ENCODE measurements at regions not wholly inside any gene's neighbourhood (a gene's known extent, or its start where the extent isn't known, plus 50 kb on each side); places are given as distances from the start of the nearest gene placed in this dataset.
"Not testable (repeated sequence)": the region's sequence is repeated elsewhere in the genome, so short reads cannot be mapped to it uniquely, and the experiment has no call there.

DNA sequence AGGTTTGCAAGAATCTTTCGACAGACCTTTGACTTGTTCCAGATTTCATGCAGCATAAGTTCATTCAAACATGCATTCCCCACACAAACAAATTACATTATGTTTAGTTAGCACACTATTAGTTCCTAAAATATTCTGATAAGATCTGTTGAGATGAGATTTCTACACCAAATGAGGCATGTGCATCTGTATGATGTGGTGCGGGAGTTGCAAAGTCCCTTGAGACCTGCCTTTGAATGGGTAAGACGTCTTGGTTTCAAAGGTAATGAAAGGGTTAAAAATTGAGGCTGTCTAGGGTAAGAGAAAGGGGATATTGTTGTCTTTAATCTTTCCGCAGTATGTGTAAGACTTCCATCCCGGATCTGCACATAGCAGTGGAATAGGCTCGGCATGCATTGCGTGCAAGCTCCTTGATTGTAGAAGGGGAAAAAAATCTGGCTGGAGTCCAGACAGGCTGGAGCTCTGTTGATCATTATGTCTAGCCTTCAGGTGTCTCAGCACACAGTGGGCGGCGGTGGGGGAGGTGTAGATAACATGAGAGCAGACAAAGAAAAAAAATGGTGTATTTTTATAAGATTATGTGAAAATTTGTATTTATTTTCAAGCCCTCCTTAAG is 296.6 kb downstream of the PTPRC start:
- DNase-seq: peak; percentile 99

DNA sequence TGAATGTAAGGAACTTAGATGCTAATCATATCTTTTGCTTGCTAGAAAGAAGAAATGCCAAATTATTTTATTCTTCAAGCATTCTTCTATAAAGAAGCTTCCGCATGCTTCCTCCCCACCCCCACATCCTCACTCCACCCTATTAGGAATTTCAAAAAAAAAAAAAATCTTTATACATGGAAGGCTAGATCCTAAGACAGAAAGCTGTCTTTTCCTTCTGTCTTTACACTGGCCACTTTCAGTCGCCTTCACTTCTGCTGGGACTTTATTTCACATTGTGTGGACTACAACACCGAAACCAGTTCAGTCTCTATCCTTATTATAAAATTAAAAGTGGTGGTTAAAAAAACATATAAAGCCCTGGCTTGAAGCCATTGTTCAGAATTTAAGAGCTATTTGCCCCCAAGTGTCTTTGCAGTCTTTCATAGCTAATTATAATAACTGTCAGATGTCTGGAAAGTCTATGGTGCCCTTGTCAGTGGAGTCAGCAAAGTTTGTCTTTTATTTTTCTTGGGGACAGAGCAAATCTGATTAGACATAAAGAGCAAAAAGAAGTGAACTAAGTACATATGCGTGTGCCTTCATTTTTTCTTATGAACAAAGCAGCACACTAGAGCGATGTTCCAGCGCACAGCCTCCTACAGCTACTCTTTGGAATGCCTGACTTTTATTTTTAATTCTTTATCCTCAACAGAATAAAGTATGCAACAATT is 297.7 kb downstream of the PTPRC start:
- peak; percentile 41 for DNase-seq

DNA sequence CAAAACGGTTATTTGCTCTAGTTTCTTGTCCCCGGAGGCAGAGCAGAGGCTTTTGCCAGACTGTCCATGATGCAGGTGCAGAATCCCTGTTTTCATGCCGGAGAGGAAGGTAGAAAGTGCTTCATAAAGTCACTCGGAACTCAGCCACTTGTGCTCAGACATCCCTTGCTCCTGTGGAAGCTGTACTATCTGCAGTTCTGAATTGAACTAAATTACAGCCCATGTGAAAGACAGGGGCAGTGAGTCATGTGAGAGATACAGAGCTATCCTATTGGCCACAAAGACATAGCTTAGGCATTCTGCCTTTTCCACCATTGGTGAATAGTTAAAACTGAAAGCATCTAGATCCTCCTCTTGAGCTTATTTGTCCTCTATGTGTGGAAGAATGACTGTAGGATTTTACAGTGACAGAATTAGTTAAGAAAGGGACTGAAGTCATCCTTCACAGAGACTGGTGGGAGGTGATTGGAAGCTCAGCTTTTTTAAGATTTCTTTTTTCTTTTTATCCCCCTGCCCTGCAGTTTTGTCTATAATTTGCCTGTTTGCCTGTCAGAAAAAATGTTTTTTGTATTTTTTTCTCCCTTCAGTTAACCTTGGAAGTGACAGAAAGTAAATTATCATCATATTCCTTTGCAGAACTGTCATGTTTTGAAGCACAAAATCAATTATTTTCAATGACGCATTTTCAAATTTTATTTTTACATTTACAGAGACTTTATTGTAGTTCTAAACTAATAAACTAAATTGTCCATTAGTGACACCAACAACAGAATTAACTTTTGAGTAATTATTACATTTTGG is 298.6 kb downstream of the PTPRC start:
- DNase-seq: peak; percentile 97

DNA sequence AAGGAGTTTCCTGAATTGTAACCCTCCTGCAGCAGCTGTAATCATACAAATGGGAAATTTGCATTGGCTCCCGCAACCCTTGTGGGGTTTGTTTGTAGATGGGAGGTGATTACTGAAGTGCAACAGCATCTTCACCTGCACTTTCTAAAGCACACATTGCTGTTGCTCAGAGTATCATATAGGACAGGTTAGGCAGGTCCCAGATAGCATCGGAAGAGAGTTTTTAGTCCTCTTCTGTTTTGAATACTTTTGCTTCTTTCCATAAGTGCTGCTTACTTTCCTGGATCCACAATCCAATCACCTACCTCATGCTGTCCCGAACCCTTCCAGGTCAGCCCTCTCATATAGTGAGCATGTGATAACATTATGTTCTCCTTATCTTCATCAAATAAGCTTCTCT is 300.4 kb downstream of the PTPRC start:
- DNase-seq: no peak

DNA sequence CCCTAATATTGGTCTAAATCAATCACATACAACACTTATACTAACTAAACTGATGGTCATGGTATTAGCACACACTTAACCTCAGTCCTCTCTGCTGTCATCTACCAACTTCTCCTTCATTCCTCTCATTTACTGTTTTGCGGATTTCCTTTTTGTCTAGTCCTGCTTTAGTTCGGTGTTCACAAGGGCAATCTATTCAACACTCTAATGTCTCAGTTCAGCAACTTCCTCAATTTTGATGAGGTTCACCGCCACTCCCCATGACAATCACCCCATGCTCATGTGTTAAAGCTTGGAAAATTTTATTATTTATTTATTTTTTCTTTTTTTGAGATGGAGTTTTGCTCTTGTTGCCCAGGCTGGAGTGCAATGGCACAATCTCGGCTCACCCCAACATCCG is 301.1 kb downstream of the PTPRC start:
- no peak for DNase-seq

DNA sequence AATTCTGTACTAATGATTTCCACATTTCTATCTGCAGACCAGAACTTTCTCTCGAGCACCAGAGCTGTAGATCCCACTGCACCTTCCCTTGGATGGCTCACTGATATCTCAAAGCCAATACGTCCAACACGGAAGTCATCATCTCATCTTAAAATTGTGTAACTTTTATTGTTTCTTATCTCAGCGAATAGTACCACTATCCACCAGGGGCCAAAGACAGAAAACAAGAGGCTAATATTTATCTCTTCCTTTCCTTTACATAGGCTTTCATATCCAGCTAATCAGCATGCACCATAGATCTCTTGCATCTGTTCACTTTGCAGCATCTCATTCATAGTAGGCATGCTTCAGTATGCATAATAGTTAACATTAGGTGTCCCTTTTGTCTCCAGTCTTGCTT is 303.6 kb downstream of the PTPRC start:
- no peak for DNase-seq

DNA sequence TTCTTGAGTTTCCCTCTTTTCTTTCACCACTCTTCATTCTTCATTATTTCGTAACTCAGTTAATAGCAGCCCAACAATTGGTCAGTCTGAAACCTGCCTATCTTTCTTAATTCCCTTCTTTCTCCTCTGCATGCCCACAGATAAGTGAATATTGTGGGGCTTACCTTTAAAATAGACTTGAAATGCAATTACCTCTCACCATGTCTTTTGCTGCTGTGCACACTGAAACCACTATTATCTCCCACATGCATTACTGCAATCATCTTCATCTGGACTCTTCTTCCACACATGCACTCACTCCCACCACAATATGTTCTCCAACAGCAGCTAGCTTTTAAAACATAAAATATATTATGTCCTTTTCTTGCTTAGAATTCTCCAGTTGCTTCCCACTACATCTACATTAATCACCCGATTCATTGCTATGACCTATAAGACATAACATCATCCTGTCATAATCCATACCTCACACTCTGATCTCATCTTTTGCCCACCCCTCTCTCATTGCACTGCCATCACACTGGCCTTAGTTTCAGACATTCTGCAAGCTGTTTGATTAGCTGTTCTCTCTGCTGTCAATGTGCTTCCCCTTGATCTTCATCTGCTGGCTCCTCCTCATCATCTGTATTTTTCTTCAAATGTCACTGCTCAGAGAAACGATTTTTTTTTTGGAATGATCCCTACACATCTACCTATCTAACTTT is 304.8 kb downstream of the PTPRC start:
- no peak for DNase-seq

DNA sequence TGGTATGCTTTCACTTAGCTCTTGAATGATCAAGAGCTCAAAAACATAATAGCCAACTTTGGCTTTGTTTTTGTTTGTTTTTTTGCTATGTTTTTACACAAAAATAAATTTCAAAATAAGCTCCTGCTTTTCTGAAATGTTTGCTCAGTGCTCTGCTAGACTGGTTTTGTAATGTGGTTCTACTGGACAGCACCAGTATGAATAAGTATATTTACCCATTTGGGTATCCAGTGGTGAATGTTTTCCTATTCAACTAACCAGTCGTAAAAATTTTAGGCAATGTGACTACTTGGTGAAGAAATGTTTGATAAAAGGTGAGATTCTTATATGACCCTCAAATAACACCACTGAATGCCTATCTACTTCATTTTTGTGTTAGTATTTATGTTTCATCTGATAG is 308.6 kb downstream of the PTPRC start:
- DNase-seq: no peak

DNA sequence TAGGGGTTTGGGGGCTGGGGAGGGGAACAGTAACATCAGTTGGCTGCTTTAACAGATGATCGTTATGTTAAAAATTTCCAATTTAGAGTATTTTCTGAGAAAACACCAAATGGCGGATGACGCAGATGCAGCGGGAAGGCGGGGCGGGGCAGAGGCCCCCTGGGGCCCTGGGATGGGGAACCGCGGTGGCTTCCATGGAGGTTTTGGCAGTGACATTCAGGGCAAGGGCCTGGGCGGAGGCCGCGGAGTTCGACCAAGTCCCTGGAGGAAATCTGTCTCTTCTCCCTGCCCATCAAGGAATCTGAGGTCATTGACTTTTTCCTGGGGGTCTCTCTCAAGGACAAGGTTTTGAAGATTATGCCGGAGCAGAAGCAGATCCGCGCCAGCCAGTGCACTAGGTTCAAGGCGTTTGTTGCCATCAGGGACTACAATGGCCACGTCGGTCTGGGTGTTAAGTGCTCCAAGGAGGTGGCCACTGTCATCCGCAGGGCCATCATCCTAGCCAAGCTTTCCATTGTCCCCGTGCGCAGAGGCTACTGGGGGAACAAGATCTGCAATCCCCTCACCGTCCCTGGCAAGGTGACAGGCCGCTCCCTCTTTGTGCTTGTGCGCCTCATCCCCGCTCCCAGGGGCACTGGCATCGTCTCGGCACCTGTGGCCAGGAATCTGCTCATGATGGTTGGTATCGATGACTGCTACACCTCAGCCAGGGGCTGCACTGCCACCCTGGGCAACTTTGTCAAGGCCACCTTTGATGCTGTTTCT is 310.2 kb downstream of the PTPRC start:
- no peak for DNase-seq

DNA sequence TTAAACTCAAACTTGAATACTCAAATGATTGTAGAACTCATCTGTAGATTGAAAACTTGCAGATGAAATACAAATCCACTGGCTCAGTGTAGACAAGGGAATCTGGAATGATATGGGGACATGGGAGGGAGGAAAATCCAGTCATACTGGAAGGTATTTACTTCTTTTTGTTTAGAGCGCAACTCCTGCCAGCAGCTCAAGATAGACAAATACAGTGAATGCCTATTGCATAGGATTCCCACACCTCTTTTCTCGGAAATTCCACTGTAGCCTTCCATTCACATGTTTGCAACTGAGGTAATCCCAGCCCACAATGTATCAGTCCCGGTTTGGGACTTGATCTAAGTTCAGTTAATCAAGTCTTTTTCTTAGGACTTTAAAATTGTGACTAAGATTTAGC is 311.2 kb downstream of the PTPRC start:
- DNase-seq: no peak

DNA sequence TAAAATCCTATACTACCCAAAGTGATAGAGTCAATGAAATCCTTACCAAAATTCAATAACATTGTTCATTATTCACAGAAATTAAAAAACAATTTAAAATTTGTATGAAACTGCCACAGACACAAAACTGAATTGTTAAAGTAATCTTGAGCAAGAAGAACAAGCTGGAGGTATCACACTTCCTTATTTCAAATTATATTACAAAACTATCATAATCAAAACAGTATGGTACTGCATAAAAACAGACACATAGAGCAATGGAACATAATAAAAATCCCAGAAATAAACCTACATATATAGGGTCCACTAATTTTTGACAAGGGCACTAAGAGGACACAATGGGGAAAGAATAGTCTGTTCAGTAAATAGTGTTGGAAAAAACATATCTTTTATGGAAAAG is 316.2 kb downstream of the PTPRC start:
- no peak for DNase-seq

DNA sequence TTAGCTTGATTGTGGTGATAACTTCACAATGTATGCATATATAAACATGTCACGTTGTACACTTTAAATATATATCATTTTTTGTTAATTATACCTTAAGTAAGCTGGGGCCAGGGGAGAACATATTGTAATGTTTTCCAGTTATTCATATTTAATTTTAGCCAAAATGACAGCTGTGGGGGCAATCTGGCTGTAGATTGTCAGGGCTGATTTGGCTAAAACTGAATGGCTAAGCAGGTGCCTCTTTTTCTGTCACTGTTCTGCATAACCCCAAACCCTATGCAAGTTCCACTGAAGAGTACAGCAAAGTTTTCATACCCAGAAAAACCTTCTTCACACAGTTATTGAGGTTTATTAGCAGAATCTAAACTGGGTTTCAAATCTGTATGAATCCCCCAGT is 318.2 kb downstream of the PTPRC start:
- DNase-seq: no peak

DNA sequence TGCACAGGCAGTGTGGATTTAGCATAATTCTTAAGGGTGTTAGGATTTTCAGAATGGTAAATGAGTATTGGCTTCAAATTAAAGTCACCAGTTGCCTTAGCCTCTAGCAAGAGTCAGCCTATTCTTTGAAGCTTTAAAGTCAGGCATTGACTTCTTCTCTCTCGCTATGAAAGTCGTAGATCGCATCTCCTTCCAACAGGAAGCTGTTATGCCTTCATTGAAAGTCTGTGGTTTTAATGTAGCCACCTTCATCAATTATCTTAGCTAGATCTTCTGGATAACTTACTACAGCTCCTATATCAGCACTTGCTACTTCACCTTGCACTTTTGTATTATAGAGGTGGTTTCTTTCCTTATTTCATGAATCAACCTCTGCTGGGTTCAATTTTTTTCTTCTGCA is 320.2 kb downstream of the PTPRC start:
- no peak for DNase-seq

DNA sequence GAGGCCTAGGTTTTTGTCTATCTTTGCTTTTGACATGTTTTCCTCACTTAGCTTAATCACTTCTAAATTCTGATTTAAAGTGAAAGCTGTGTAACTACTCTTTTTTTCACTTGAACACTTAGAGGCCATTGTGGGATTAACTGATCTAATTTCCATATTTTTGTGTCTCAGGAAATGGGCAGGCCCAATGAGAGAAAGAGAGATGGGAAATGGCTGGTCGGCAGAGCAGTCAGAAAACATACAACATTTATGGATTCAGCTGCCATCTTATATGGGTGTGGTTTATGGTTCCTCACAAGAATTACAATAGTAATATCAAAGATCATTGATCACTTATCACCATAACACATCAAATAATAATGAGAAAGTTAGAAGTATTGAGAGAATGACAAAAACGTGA is 320.8 kb downstream of the PTPRC start:
- DNase-seq: no peak

DNA sequence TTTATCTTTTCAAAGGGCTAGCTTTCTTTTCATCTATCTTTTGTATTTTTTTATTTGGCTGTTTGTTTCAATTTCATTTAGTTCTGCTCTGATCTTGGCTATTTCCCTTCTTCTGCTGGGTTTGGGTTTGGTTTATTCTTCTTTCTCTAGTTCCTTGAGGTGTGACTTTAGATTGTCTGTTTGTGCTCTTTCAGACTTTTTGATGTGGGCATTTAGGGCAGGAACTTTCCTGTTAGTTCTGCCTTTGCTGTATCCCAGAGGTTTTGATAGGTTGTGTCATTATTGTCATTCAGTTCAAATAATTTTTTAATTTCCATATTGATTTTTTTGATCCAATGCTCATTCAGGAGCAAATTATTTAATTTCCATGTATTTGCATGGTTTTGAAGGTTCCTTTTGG is 325.0 kb downstream of the PTPRC start:
- DNase-seq: not testable (repeated sequence)

DNA sequence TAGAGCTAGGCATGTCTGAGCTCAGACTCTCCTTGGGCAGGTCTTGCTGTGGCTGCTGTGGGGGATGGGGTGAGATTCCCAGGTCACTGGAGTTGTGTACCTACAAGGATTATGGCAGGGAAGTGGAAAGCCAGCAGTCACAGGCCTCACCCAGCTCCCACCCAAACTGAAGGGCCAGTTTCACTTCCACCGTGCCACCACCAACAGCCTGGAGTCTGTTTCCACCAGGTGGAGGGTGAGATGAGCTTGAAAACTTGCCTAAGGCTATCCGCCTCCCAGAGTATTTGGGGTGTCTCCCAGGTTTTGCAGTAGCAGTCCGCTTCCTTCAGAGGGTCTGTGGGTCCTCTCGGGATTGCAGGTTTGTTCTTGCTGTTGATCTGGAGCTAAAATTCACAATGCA is 327.7 kb downstream of the PTPRC start:
- no peak for DNase-seq

DNA sequence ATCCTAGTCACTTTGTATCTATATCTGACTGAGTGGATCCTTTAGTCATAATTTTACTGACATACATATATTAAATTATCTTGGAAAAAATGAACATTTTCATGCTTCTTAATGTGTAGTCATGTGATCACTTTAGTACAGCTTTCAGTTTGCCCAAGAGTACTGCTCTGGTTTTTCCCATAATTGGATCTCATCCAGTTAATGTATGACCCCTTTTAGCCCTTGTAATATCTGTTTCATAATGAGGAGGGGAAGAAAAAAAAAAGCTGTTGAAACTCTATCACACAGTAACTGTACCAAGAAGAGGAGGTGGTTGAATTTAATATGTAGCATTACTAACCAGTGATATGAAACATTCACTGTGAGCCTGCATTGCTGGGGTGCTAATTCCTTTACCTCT is 328.7 kb downstream of the PTPRC start:
- no peak for DNase-seq

DNA sequence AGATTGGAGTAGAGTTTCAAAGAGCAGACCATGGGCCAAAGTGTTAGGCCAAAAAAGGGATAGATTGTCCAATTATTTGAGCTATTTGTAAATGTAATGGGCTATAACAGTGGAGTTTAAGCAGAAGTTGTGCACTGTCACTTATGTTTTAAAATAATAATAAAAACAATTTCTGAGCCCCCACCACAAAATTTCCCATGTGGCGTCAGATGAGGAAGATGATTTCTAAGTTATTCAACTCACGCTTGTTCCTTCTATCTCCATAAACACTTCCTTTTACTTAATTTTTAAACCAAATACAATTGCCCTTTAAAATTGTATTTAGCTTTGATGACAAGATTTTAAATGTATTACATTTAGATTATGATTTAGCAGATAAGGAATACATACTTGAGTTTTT is 330.0 kb downstream of the PTPRC start:
- DNase-seq: no peak

DNA sequence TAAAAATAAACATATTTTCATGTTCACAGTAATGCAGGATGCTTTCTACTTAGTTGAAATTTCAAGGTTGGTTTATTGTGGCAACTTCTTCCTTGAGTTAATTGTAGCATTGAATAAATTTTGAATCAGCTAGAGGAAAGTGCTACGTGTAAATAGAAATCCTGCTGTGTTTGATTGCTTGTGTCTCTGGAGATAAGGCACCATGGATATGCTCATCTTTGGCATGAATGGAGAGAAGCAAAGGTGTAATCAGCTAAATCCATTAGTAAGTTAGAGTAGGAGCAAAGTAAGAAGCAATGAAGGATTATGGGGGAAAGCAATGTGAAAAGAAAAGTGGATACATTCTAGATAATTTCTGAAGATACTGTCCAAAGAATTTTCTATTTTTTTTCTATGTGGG is 331.1 kb downstream of the PTPRC start:
- DNase-seq: no peak

DNA sequence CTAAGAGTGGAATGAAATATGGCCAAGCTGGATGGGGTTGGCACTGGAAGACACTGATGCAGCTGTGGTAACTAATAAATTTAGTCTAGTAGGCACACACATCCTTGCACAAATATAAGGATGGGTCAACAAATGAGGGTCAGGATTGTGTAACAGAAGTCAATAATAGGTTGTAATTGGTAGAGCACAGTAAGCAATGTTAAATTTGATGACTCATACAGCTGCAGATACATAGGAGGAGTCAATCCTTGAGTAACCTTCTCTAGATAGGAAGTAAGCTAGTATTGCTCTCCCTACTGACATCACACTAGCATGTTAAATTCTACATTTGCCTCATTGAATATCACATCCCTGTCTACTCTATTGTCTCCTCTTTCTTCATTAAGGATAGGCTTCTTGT is 332.1 kb downstream of the PTPRC start:
- DNase-seq: no peak

DNA sequence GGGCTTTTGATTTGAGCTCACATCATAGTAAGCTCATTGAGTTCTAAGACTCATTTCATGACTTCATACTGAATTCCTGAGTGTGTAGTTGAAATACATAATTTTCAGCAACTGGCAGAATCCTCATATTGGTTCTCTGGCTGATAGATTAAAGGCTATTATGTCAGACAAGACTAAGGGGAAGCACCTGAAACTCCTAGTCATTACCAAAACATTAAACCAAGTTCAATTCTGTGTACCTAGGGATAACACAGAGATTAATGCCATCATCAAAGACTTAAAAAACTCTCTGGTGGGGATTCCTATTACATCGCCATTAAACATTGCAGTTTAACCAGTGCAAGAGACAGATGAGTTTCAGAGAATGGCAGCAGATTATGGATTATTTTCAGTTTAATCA is 339.1 kb downstream of the PTPRC start:
- no peak for DNase-seq

DNA sequence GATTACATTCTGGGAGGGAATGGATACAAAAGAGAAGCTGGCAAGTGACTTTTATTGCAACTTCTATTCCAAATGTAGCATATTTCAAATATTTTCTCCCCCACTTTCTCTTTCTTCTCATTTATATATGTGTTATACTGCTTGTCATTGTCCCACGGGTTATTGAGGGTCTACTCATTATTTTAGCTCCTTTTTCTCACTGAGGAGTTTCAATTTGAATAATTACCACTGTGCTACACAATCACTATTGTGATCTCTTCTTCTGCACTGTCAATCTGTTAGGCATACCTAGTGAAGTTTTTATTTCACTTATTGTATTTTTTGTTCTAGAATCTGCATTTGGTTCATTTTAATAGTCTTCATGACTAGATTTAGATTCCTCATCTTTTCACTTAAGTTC is 339.7 kb downstream of the PTPRC start:
- no peak for DNase-seq

DNA sequence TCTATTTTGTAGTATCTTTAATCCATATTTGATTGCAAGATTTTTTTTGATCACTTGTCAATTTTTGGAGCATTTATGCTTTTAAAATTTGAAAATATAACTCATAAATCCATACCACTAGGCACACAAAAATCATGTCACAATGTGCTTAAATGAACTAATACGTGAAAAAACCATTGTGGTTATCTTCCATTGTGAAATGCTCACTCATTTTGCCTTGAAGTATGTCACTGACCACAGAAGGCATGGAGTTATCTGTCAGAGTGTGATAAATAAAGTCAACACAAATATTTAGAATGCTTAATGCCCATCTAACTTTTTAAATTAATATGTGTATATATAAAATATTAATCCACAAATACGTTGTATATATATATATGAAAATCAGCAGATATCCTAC is 347.2 kb downstream of the PTPRC start:
- DNase-seq: no peak

Measured in NCI-H1048 (cell line).